ENCODE measurements at regions not wholly inside any gene's neighbourhood (a gene's known extent, or its start where the extent isn't known, plus 50 kb on each side); places are given as distances from the start of the nearest gene placed in this dataset.
A peak's percentile ranks its signal among the peaks of the same experiment; 100 is the strongest.
"Not testable (repeated sequence)": the region's sequence is repeated elsewhere in the genome, so short reads cannot be mapped to it uniquely, and the experiment has no call there.

DNA sequence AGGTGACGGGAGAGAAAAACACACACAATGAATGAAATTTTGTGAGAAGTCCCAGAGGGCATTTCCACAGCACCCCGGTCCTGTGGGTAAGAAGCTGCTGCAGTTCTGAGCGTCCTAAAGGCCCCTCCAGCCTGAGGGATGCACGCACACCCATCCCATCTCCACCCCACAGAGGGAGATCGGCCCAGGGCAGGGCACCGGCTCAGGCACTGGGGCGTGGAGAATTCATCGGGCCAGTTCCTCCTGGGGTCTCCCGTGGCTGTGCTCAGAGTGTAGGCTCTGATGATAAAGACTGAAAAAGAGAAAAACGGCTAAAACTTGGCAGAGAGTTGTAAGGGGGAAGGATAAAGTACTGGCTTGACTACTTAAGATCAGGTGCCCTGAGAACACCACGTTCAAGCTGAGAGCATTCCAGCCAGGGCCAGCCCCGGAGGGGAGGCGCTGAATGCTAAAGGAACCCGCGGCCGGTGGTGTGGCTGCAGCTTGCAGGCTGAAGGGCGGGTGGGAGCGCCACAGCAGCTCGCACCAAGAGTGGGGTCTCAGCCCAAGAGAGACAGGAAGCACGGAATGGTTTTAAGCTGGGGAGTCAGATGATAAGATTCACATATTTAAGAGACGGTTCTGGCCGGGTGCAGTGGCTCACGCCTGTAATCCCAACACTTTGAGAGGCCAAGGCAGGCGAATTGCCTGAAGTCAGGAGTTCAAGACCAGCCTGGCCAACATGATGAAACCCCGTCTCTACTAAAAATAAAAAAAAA lies 121.9 kb upstream of the SPACA7 start:
- intact Hi-C loops (cut with DNase I) = no loop called here
- no peak for DNase-seq

DNA sequence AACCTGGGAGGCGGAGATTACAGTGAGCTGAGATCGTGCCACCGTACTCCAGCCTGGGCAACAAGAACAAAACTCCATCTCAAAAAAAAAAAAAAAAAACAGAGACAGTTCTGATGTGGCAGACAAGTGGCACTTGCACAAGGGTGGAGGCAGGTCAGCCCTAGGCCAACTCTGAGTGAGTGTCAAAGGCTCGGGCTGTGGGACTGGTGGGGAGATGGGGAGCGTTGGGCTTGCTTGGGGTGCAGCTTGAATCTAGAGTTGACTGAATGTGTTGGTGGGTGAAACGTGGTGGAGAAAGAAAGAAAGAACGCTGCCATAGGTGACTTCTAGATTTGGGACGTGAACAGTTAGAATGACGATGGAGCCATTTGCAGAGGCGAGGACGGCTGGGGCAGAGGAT lies 121.3 kb upstream of the SPACA7 start:
- intact Hi-C loops (cut with DNase I) = no loop called here

DNA sequence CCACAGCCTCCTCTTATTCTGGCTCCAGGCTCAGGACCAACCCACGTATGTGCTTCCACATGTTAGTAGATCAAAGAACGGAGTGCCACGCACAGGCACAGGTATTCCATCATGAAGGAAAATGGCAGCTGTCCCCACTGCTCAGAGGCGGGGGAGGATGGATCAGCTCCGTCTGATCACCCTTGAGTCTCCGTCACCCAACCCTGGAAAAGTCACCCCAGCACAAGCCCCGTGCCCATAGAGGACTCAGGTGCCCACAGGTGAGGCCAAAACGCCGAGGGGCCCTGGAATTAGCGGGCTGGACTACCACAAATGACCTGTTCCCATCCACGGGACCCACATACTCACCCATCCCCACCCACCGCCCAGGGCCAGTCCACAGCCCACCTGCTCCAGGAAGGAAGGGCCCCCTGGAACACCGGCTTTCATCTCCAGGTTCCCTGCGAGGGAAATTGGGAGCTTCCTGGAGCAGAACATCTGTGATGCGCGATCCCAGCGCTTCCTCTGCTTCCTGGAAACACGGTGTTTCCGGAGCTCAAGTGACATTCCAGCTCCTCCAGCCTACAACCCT lies 120.5 kb upstream of the SPACA7 start:
- no peak for DNase-seq
- intact Hi-C loops (cut with DNase I) = no loop called here

More for the DNA sequence above, 121.3 kb upstream of the SPACA7 start:
- no peak for DNase-seq

DNA sequence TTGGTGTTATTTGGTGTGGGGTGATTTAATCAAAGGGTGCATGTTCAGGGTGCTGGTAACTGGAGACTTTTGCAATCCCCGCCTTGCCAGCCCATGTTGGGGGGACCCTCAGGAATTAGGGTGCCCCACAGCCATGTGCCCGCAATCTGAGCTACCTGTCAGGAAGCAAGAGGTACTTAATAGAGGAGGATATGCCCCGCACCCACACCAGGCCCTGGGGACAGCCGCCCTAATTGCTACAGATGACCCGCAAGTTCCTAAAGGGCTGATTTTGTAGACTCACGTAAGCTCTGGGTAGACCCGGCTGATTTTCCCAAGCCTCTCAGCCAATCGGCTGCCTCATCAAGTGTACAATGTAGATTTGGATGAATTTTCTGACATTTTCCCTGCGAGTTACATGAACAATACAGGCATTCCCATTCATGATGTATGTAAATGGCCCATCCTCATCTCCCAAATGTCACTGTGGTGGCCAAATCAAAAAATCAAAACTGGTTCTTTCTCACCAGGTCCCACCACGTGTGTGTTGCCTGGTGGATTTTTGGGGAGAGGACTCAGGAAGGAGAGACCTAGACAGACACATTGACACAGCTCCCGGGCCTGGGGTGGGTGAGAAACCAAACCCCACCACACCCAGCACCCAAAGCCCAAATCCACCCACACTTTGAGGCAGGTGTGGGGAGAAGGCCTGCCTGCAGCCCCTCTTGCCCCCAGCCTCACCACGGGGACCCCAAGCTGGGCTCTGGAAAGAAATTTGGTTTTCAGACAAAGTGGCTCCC lies 119.2 kb upstream of the SPACA7 start:
- DNase-seq = no peak

DNA sequence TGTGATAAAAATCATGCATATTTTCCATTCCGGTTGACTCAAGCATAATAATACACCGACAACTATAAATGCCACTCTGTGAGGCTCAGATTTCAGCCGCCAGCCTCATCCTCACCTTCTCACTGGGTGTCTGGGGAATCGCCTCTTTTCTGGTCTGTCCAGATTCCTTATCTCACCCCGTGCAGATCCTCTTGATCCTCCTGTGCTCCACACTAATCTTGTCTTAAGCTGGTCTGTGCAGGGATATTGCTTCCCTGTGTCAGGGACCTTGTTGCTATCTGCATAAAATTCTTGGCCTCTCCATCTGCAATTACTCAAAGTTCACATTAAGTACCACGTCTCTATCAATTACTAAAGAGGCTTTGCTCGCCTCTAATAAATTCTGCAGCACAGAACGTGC lies 116.6 kb upstream of the SPACA7 start:
- no peak for DNase-seq
- intact Hi-C loops (cut with DNase I) = no loop called here

More for the DNA sequence above, 119.2 kb upstream of the SPACA7 start:
- intact Hi-C loops (cut with DNase I) = no loop called here

DNA sequence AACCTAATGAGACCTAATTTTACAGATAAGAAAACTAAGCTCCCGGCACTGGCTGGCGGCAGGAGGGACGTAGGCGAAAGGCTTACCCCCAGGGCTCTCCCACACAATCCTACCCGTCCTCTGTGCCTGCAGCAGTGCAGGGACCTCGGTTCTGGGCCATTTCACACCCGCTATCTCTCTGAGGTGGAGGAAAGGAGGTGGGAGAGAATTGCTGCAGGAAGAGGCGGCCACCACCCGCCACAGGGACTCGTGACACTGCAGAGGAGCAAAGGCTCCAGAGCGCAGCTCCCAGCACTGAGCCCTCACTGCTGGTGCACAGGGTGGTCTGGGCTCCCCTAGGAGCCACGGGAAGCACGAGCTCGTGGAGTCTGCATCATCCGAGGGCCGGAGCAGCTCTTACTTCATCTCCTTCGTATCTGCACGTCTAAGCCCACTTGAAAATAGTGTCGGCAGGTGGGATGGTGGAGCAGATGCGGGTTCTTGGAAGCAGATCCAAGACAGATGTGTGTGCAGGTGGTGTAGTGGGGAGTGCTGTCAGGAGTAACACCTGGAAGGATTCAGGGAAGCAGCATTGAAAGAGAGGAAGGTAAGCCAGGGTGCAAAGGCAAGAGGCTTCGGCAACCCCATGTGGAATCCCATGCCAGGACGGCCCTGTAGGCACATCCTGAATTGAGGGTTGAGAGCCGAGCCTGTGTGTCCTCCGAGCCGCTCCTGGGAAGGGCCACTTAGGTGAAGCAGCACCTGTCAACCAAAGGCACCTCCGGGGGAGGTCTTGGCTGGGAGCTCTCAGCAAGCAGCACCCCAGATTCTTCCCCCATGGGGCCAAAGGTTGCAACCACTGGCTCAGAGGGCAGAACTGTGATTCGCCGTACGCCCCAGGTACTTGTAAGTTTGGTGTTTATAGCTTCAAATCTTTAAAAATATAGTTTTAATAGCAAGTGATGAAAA lies 115.8 kb upstream of the SPACA7 start:
- no peak for DNase-seq
- intact Hi-C loops (cut with DNase I) = no loop called here

DNA sequence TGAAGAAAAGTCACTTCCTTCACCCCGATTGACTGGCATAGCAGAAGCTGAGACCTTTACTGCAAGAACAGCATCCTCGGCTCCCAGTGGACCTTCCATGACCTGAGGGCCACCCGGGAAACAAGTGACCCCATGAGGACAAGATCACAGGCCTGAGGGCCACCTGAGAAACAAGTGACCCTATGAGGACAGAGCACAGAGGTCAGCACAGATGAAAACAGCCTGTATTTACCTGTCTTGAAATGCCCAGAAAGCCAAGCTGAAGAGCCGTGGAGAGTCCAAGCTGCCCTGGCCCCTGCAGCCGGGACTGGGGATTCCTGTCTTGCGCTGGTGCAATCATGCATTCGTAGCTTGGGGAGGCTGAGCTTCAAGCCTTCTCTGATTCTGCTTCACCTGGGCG lies 114.2 kb upstream of the SPACA7 start:
- DNase-seq = no peak
- intact Hi-C loops (cut with DNase I) = no loop called here

DNA sequence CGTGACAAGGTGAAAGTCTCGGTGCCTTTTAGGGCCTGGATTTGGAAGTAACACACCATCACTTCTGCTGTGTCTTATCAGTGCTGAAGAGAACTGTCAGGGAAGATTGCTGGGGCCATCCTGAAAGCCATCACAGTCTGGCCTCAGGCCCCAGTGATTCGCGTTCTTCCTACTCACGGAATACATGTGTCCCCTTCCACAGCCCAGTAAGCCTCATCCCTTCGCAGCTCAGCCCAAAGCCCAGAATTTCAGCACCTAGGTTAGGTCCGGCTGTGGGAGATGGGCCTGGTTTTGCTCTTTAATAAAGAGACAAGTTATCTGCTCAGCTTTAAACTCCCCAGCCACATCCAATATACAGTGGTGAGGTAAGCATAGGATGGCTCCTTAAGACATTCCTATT lies 113.0 kb upstream of the SPACA7 start:
- intact Hi-C loops (cut with DNase I) = no loop called here
- no peak for DNase-seq

DNA sequence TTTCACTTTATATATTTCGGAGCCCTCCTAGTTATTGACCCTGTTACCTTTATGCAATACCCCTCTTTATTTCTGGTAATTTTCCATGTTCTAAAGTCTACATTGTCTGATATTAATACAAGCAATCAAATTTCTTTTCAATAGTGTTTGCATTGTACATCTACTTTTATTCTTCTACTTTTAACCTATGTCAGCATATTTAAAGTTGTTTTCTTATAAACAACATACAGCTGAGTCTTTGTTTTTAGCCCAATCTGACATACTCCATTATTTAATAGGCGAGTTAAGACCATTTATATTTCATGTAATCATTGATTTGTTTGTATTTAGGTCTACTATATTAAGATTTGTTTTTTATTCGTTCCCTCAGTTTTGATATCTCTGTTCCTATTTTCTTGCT lies 108.5 kb upstream of the SPACA7 start:
- DNase-seq = no peak
- intact Hi-C loops (cut with DNase I) = no loop called here

DNA sequence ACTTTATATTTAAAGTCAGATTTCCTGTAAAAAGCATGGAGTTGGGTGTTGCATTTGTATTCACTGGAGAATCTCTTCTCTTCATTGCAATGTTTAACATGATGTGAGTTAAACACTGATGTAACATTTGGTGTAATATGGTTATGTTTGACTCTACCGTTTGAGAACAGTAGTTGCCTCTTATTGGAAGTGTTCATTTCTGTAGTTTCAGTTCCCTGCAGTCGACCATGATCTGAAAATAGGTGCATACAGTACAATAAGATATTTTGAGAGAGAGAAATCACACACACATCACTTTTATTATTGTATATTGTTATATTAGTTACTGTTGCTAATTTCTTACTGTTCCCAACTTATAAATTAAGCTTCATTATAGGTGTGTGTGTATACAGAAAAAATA lies 105.2 kb upstream of the SPACA7 start:
- intact Hi-C loops (cut with DNase I) = no loop called here
- no peak for DNase-seq

DNA sequence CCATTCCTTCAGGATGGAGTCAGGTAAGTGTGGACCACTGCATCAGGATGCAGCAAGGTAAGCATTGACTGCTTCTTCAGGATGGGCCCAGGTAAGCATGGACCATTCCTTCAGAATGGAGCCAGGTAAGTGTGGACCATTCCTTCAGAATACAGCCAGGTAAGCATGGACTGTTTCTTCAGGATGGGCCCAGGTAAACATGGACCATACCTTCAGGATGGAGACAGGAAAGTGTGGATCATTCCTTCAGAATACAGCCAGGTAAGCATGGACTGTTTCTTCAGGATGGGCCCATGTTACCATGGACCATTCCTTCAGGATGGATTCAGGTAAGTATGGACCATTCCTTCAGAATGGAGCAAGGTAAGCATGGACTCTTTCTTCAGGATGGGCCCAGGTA lies 89.4 kb upstream of the SPACA7 start:
- not testable (repeated sequence) for DNase-seq

DNA sequence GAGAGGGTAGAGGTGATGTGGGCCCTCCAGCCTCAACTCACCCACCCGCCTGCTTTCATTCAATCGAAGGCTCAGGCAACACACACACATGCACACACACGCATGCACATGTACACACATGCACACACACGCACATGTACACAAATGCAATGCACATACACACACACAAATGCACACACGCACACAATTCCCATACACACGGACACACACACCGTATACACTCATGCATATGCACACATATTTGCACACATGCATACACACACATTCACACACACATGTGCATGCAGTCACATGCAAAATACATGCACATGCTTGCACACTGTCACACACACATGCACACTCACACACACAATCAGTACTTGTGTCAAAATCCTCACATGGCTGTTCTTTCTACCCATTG lies 55.9 kb upstream of the SPACA7 start:
- intact Hi-C loops (cut with DNase I) = no loop called here
- DNase-seq = peak in 1 of 10 donors; percentile 39

More for the DNA sequence above, 89.4 kb upstream of the SPACA7 start:
- intact Hi-C loops (cut with DNase I) = not testable (repeated sequence)

DNA sequence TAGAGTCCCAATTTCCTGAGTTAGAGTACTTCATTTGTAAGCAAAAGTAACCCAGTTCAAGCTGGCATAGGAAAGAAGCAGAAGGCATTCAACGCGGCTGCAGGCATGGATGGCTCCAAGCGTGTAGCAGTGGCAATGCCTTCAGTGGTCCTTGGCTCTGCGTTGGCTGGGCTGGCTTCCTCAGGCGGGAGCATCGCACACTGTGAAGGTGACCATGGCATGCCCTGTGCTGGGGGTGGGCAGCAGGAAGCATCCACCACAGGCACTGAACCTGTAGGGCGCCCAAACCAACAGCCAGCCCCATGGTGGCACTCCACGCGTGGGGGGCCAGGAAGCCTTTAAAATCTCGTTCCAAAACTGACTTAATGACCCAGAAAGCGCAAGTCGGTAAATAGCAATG lies 53.6 kb upstream of the SPACA7 start:
- peak in 1 of 10 donors; percentile 55 for DNase-seq
- intact Hi-C loops (cut with DNase I) = no loop called here

DNA sequence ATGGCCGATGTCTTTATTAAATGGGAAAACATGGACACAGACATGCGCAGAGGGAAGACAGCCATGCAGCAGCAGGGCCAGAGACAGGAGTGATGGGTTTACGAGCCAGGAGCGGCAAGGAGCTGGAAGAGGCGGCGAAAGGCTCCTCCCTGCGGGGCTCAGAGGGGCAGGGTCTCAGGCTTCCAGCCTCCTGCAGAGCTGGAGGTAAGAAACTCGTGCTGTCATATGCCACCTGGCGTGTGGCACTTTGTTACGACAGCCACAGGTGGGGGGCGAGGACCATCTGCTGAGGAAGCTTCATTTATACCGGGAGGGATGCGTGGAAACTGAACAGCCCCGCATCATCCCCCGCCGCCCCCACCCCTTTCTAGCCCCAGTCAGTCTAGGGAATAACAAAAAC lies 52.0 kb upstream of the SPACA7 start:
- intact Hi-C loops (cut with DNase I) = no loop called here

DNA sequence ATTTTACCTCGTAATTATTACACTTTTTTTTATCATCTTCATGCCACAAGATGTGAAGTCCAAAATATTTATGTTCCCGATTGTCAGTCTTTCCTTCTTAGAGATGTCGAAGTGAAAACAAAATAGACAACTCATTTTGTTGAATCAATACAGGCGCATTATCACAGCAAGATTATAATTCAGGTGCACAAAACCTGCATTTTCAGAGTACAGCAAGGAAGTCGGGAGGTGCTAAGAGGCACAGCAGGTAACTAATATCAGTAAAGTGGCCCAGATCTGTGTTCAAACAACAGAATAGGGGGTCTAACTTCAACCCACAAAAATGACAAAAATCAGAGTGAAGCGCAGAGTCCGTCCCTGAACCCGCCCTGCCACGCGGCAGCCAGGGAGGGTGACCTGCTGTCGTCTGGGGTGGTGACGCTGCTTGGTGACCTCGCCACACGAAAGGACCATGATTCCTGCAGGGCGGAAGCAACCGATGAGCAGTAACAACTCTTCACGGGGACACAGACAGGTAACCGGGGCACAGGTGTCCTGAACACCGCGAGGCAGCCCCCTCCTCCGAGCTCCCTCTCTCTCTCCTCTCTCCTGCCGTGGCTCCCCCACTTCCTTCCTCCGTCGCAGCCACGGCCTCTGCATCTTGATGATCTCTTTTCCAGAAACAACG lies 50.9 kb upstream of the SPACA7 start:
- peak in 1 of 10 donors; percentile 68 for DNase-seq
- intact Hi-C loops (cut with DNase I) = no loop called here

More for the DNA sequence above, 52.0 kb upstream of the SPACA7 start:
- no peak for DNase-seq

DNA sequence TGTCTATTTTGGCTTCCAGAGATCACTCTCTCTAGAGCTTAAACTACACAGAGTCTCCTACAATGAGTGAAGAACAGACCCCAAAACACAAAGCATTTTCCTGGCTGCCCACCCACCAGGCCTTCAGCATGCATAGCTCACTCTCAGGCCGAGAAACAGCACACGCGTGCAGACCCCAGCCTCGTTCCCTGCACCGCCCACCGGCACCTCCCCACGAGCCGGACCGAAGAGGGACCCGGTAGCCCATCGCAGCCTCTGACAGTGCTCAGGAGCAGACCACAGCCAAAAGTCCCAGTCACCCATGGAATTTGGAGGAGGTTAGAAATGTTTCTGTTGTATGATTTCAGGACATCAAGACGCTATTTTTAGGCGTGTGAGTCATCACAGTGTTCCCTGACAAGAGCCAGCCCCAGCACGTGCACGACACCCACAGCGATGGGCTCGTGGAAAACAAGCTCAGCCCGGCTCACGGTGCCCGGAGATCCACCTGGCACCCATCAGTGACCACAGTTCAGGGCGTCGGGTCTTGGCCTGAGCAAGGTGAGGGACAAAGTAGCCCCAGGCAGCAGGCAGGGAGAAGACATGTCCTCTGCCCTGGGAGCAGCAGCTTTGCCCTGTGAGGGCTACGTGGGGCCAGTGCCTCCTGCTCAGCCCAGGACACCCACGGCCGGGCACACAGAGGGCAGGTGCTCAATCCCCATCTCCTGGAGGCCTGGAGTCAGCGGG lies 50.1 kb upstream of the SPACA7 start:
- intact Hi-C loops (cut with DNase I) = no loop called here
- peak in 6 of 10 donors; percentile 15 to 87 (median 69) for DNase-seq
